ENCODE measurements at regions not wholly inside any gene's neighbourhood (a gene's known extent, or its start where the extent isn't known, plus 50 kb on each side); places are given as distances from the start of the nearest gene placed in this dataset.

DNA sequence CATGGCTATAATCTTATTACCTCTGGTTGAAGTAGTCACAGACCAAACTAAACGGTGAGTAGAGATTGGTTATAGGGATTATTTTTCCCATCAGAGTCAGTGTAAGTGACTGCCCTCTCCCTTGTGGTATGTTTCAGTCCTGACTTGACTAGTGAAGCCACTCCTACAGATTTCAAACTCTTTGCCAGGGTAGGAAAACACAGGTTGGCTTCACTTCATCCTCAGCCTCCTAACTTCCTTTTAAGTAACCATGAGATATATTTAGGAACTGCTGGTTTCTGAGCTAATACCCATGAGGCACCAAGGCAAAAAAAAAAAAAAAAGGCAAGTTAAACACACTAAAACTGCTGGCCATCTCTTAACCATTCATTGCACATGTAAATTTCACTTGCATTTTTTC lies 349.2 kb upstream of the MCTP2 start:
- BruUV-seq (replicated peaks), result no TSS peak
- TF ChIP-seq POLR2A (IDR thresholded peaks at IDR 0.05; ENCODE audit: borderline replicate concordance, extremely low read depth, insufficient read depth, insufficient read length) (no peak), CBX3 (IDR thresholded peaks at IDR 0.05; ENCODE audit: low read depth) (no peak), JUND (IDR thresholded peaks at IDR 0.05) (no peak), TCF7L2 (IDR thresholded peaks at IDR 0.05; ENCODE audit: borderline replicate concordance, extremely low read depth, insufficient read depth, insufficient read length) (no peak), SIN3A (IDR thresholded peaks at IDR 0.05; ENCODE audit: low read depth) (no peak), SP1 (IDR thresholded peaks at IDR 0.05; ENCODE audit: low read depth) (no peak), POLR2AphosphoS5 (IDR thresholded peaks at IDR 0.05; ENCODE audit: low read depth, low read length) (no peak), CEBPB (IDR thresholded peaks at IDR 0.05; ENCODE audit: low read depth) (no peak), ZFX (IDR thresholded peaks at IDR 0.05) (no peak), RAD21 (IDR thresholded peaks at IDR 0.05; ENCODE audit: low read depth) (no peak), ZNF274 (IDR thresholded peaks at IDR 0.05; ENCODE audit: low read depth, low read length) (no peak), EGR1 (IDR thresholded peaks at IDR 0.05; ENCODE audit: low read depth) (no peak)
- TF ChIP-seq, protein P1, sequence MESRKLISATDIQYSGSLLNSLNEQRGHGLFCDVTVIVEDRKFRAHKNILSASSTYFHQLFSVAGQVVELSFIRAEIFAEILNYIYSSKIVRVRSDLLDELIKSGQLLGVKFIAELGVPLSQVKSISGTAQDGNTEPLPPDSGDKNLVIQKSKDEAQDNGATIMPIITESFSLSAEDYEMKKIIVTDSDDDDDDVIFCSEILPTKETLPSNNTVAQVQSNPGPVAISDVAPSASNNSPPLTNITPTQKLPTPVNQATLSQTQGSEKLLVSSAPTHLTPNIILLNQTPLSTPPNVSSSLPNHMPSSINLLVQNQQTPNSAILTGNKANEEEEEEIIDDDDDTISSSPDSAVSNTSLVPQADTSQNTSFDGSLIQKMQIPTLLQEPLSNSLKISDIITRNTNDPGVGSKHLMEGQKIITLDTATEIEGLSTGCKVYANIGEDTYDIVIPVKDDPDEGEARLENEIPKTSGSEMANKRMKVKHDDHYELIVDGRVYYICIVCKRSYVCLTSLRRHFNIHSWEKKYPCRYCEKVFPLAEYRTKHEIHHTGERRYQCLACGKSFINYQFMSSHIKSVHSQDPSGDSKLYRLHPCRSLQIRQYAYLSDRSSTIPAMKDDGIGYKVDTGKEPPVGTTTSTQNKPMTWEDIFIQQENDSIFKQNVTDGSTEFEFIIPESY (IDR thresholded peaks at IDR 0.05; ENCODE audit: extremely low read depth, insufficient replicate concordance, low read length), result no peak
- TF ChIP-seq, protein P2, sequence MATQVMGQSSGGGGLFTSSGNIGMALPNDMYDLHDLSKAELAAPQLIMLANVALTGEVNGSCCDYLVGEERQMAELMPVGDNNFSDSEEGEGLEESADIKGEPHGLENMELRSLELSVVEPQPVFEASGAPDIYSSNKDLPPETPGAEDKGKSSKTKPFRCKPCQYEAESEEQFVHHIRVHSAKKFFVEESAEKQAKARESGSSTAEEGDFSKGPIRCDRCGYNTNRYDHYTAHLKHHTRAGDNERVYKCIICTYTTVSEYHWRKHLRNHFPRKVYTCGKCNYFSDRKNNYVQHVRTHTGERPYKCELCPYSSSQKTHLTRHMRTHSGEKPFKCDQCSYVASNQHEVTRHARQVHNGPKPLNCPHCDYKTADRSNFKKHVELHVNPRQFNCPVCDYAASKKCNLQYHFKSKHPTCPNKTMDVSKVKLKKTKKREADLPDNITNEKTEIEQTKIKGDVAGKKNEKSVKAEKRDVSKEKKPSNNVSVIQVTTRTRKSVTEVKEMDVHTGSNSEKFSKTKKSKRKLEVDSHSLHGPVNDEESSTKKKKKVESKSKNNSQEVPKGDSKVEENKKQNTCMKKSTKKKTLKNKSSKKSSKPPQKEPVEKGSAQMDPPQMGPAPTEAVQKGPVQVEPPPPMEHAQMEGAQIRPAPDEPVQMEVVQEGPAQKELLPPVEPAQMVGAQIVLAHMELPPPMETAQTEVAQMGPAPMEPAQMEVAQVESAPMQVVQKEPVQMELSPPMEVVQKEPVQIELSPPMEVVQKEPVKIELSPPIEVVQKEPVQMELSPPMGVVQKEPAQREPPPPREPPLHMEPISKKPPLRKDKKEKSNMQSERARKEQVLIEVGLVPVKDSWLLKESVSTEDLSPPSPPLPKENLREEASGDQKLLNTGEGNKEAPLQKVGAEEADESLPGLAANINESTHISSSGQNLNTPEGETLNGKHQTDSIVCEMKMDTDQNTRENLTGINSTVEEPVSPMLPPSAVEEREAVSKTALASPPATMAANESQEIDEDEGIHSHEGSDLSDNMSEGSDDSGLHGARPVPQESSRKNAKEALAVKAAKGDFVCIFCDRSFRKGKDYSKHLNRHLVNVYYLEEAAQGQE (IDR thresholded peaks at IDR 0.05; ENCODE audit: low read depth), result no peak
- H3K27me3 ChIP-seq (ENCODE audit: insufficient read depth, low read length), result no peaks in the 10 kb centered on the region

More for the DNA sequence above, 349.2 kb upstream of the MCTP2 start:
- ChIA-PET RAD21 (ENCODE audit: low non-redundant PET in 1 of 2, low total read pairs in 2 of 2, uncharacterized antibody in 2 of 2, unreplicated experiment in 2 of 2) (no interaction called here), POLR2A (no interaction called here), CTCF (no interaction called here)
- Histone ChIP-seq H3K27ac (ENCODE audit: low read depth, low read length) (no peak overlapping the region), H4K20me1 (ENCODE audit: insufficient read depth) (no peaks in the 10 kb centered on the region), H3K4me1 (ENCODE audit: control insufficient read depth in 1 of 2, insufficient read depth in 2 of 2, low read length in 2 of 2) (no peaks in the 10 kb centered on the region), H3K36me3 (ENCODE audit: control insufficient read depth in 1 of 2, insufficient read depth in 2 of 2, low read length in 2 of 2) (no peaks in the 10 kb centered on the region), H3K9me2 (ENCODE audit: insufficient read depth) (no peaks in the 10 kb centered on the region), H3K4me3 (replicated peaks in 1 of 2; ENCODE audit: low read depth in 1 of 2, low read length in 2 of 2) (no peak overlapping the region), H3K4me2 (ENCODE audit: low read length) (no peak overlapping the region), H3K9ac (ENCODE audit: low read length) (no peak overlapping the region), H2AFZ (ENCODE audit: low read depth, low read length, poor library complexity, severe bottlenecking) (no peak overlapping the region), H3K9me3 (ENCODE audit: control insufficient read depth in 1 of 2, insufficient read depth in 1 of 2, low read depth in 1 of 2, low read length in 2 of 2) (peaks cover 0 to 17% of the 10 kb centered on the region in 2 experiments; a peak in 2 of 4 replicates), H3K79me2 (ENCODE audit: insufficient read depth, low read length) (no peaks in the 10 kb centered on the region)
- no peak for DNase-seq (ENCODE audit: low read depth, low spot score)
- intact Hi-C loops (cut with micrococcal nuclease), result no loop called here
- no peak for ATAC-seq
